CD1c-positive myeloid dendritic cell (primary cell): ENCODE measurements at regions not wholly inside any gene's neighbourhood (a gene's known extent, or its start where the extent isn't known, plus 50 kb on each side); places are given as distances from the start of the nearest gene placed in this dataset.

ENCODE experiments used
- DNase-seq: peaks from one replicate; pipeline ENCODE4 v3.0.0-alpha.2; 2016; ENCODE audit errors: extremely low spot score

DNA sequence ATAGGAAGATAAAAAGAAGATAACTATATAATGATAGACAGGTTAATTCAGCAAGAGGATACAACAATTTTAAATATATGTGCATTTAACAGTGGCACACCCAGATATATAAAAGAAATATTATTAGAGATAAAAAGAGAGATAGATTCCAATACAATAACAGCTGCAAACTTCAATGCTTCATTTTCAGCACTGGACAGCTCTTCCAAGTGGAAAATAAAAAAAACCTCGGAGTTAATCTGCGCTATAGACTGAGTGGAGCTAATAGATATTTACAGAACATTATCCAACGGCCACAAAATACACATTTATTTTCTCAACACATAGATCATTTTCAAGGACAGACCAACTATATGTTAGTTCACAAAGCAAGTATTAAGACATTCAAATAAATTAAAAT is 1229.5 kb upstream of the CDH6 start:
- DNase-seq = no peak

DNA sequence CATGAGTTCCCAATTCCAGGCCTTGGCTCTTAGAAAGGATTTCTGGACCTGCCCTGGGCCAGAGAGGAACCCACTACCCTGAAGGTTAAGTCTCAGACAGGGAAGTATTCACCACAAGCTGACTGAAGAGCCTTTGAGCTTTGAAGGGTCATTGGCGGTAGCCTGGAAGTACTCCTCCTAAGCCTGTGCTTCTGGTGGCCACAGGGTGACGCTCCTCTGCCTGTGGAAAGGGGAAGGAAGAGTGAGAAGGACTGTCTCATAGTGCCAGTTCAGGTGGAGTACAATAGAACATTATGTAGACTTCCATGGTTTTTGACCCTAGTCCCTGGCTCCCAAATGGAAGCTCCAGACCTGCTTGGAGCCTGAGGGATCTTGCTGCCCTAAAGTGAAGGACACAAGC is 1233.2 kb upstream of the CDH6 start:
- DNase-seq = no peak

DNA sequence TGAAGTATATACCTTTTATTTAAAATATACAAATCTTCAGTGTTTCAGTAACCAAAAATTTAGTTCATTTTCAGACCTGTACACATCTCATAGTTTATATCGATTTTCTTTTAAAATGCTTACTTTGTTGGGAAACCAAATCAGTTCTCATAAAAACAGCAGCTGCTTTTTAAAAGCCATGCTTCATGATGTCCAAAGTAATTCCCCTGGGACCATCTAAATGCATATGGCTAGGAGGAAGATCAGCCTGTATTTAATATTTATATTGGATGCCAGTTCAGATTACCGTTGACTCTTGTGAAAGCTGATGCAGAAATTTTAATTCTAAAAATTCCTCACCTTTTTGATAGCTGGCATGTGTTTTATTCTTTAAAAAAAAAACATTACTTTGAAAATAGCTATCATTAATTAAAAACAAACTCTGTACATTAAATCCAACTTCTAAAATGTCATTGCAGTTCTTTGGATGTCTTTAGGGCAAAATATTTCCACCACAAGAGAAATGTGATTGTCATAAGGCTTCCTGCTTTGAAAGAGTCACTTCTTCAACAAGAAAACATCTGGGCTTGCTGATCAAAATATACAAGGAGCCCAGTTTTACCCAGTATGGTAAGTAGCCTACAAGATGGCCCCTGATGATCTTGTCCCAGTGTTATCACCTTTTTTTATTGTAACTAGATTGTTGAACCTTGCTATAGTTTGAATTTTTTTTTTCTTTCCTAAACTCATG is 1242.9 kb upstream of the CDH6 start:
- DNase-seq = no peak

DNA sequence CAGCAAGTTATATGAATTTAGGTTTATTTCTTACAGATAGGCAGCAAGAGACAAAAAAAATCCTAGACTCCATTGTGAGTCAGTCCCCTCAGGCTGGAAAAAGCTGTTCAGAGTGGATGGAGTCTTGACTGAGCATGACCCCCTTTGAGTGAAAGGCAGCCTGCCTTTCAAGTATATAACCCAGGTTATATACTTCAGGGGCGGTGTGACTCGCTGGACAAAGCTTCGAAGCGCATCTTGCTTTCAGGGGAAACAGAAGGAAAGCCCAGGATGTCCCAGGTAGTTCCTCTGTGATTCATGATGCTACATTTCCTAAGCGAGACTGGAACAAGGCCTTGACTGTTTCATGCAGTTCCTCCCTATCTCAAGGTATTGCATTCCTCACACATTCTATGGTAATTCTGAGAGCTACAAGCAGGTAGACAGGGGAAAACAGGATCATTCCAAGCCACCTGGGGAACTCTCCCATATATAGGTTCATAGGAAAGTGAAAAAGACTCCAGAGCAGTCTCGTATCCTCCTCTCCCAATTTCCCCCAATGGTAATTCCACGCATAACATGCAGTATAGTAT is 1244.1 kb upstream of the CDH6 start:
- no peak for DNase-seq

- DNase-seq = no peak
Measured at GRCh38 chr5:29944327-29944726, 1249.2 kb upstream of the CDH6 start.

DNA sequence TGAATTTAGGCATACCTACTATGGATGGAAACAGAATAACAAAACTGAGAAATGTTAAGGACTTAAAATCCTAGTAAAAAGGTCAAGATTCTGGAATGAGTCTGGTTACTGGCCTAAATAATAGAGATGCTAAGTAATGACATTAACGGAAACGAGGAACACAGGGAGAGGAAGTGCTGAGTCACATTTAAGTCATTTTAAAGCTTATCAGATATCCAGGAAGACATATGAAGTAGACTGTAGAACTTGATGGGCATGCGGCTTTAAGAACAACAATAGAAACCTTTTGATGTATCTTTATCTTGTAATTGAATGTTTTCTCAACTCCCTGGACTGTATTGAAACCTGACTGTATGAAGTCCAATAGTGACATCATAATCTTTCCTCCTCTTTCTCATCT is 1251.4 kb upstream of the CDH6 start:
- DNase-seq = no peak

DNA sequence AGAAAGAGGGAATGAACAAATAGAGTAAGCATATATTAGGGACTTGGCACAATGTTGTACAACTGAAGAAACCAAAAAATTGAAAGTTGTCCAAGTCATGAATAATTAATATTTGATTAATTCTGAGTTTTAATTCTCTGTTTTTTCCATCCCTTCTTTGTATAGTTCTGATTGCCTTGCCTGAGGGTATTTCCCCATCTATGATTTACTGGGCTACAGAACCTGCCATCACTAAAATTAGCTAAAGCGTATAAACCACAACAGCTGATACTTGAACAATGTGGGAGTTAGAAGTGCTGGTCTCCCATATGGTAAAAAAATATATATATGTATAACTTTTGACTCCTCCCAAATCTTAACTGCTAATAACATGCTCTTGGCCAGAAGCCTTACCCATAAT is 1253.5 kb upstream of the CDH6 start:
- no peak for DNase-seq

- no peak for DNase-seq
Measured at GRCh38 chr5:29935371-29935770, 1258.1 kb upstream of the CDH6 start.

DNA sequence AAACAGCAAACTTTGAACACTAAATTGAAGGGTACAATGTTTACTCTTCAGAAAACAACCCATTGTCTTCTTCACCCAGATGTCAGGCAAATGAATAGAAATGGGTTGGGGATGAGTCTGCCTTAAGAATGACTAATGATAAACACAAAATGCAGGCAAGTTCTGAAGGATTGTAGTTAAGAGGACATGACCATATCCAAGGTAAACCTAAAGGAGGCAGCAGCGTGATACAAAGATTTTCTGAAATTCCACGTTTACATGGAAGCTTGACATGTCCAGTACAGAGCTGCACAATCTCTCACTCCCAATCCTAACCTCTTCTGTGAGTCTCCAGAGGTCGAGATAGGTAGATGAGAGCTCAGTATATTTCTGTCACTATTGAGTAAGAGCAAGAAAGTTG is 1263.2 kb upstream of the CDH6 start:
- DNase-seq = no peak

GRCh38 chr5:29924107-29924506 is 1269.4 kb upstream of the CDH6 start:
- DNase-seq = no peak

DNA sequence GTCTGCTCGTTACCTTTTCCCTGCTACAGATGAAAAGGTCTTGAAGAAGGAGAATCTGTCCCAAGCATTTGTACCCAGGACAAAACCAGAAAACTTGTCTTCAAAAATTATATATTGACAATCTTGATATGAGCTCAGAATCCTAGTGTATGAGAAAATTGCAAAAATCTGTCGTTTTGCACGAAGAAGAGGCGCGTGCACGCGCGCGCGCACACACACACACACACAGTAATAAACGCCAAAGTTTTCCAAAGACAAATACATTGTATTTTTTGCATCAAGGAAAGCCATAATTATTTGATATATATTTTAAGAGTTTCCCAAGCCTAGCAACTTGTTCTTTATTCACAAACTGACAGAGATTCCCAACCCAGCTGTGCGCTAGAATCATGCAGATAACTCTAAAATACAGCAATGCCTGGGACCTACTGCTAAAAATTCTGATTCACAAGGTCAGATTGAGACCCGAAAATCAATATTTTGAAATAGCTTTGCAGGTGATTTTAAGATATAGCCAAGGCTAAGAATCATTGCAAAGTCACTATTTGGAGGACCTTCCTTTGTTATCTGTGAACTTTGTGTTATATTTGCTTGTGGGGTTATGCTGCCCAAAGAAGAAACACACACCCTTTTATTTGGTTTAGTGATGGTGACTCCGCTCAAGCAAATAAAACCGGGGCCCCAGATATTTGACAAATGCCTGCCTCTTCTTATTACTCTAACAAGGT is 1287.7 kb upstream of the CDH6 start:
- DNase-seq = no peak

DNA sequence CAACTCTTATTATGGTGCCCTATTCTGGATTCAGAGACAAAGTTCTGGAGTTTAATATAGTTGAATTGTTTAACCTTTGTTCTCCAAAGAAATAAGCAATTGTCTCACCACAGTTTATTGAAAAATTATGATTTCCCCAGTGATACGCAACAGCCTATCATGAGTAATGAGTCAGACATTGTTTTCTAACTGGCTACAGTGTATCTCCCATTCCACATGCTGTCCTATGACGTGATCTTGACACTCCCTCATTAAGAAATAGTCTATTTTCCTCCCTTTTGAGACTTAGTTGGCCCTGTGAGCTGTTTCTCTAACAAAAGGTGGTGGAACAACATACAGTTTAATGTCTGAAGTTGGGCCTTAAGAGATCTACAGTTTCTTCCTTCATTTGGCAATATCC is 1290.6 kb upstream of the CDH6 start:
- no peak for DNase-seq

DNA sequence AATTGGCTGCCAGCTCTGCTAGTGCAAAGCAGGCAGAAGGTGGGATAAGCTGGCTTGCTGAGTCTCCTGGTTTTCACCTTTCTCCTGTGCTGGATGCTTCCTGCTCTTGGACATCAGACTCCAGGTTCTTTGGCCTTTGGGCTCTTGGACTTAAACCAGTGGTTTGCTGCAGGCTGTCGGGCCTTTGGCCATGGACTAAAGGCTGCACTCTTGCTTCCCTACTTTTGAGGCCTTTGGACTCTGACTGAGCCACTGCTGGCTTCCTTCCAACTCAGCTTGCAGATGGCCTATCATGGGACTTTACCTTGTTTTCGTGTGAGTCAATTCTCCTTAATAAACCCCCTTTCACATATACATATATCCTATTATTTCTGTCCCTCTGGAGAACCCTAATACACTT is 1293.9 kb upstream of the CDH6 start:
- no peak for DNase-seq

GRCh38 chr5:29897916-29898315 is 1295.6 kb upstream of the CDH6 start:
- DNase-seq = no peak

DNA sequence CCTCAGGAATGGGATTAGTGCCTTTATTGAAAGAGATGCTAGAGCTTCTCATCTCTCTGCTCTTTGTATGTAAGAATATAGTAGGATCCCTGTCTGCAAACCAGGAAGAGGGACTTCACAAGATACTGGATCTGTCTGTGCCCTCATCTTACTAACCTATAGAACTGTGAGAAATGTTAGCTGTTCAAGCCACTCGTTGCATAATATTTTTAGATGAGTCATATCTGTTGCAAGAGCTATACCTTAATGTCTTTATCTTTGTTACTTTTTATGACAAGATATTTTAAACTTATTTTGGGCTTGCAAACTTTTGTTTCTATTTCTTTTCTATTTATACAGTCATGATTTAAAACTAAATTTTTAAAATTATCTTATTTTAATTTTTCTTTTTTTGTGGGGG is 1296.8 kb upstream of the CDH6 start:
- no peak for DNase-seq

DNA sequence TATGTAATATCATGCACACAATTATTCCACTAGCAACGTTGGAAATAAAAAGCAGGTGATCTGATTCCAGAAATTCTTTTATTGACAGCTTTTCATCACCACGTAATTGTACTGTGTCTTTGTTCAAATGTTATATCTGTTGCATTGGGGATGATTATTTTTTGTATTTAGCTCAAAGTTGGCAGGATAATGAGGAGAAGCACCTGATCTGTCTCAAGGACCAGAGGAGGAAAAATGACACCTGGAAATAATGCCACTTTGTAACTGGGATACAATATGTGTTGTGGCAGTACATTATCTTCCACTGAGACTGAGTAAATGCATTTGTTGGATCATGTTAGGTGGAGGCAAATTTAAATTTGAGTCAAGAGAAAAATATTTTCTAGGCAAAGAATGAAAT is 1298.8 kb upstream of the CDH6 start:
- DNase-seq = no peak

DNA sequence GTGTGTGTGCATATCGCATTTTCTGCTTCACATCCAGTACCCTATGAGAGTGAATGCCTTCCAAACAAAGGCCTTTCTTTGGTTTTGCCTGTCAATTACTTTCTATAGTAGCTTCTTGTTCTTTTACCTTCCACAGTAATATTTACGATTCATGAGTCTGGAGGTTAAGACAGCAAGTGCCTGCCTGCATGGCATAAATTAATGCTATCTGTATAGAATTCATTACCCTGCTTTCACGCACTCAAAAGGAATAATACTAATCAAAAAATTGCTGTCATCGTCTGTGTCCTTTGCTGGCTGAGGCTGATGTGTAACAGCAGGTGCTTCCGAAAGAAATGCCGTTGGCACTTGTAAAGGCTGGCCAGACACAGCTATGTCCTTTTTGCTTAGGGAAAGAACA is 1304.4 kb upstream of the CDH6 start:
- no peak for DNase-seq

DNA sequence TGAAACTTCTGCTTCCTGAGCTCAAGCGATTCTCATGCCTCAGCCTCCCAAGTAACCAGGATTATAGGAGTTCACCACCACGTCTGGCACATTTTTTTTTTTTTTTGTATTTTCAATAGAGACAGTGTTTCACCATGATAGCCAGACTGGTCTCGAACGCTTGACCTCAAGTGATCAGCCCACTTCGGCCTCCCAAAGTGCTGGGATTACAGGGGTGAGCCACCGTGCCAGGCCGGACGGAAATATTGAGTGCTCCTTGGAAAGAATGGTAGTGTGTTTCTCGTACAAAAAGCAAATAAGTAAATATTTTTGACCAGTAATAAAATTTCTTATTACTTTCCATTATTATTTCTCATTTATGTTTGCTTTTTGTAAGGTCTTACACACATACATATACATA is 1307.9 kb upstream of the CDH6 start:
- no peak for DNase-seq

DNA sequence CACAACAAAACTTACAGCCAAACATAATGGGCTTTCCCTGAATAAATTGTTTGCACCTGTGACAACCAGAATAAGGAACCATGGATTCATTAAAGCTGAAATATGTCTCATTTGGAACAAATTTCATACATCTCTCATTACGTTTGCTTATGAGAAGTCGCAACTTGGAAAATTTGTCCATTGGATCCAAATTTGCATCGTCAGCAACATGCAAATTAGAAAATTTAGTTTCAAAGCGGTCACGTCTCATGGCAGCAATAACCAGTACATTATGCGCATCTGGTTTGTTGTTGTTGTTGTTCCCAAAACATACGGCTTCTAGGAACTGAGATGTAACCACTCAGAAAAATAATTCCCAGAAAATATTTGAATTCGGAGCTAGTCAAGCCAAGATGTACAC is 1311.5 kb upstream of the CDH6 start:
- DNase-seq = no peak

GRCh38 chr5:29879401-29879800 is 1314.1 kb upstream of the CDH6 start:
- no peak for DNase-seq

DNA sequence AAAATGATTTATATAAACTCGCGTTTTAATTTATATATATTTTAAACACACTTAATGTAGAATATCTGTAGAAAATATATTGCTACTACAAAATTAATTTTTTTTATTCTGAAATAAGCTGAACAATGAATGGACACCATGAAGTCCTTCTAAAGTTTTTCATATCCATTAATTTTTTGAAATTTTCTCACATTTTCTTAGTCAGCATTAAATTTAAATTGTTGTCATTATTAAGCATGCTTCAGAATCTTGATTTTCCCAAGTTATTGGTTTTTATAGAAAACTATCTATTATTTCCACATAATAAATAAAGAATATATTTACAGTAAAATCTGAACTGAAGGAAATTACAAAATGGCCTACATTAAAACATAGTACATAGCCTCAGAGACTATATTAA is 1314.9 kb upstream of the CDH6 start:
- no peak for DNase-seq

GRCh38 chr5:29867155-29867554 is 1326.3 kb upstream of the CDH6 start:
- no peak for DNase-seq

- DNase-seq = no peak
Measured at GRCh38 chr5:29853711-29854220, 1339.7 kb upstream of the CDH6 start.
